A549 (cell line): ENCODE measurements at regions not wholly inside any gene's neighbourhood (a gene's known extent, or its start where the extent isn't known, plus 50 kb on each side); places are given as distances from the start of the nearest gene placed in this dataset.

Source experiments
- CEBPB ChIP-seq, 2 experiments: fragments of >200 bp in 1 of 2; sonication (Bioruptor Twin) in 1 of 2; formaldehyde crosslinking in 1 of 2; IDR thresholded peaks; 2 replicates each; pipeline ENCODE4 v1.6.1; 2012 to 2016
- EP300 ChIP-seq, 2 experiments: fragments of >200 bp; sonication (Bioruptor Twin); formaldehyde crosslinking; IDR thresholded peaks; 2 replicates in 1 of 2; 3 replicates in 1 of 2; pipeline ENCODE4 v1.6.1; 2016 to 2017
- ZFP36 ChIP-seq: fragments of 450-650 bp; IDR thresholded peaks from 2 replicates; pipeline ENCODE4 v1.6.1; 2014; ENCODE audit warnings: borderline replicate concordance; ENCODE audit not compliant: partially characterized antibody
- TF ChIP-seq, protein P1 (sequence below): fragments of >200 bp; sonication (Bioruptor Twin); formaldehyde crosslinking; IDR thresholded peaks from 3 replicates; pipeline ENCODE4 v1.5.1; 2016
- TF ChIP-seq, protein P2 (sequence below): fragments of 450-650 bp; IDR thresholded peaks from 2 replicates; pipeline ENCODE4 v1.6.1; 2014; ENCODE audit warnings: antibody characterized with exemption

DNA sequence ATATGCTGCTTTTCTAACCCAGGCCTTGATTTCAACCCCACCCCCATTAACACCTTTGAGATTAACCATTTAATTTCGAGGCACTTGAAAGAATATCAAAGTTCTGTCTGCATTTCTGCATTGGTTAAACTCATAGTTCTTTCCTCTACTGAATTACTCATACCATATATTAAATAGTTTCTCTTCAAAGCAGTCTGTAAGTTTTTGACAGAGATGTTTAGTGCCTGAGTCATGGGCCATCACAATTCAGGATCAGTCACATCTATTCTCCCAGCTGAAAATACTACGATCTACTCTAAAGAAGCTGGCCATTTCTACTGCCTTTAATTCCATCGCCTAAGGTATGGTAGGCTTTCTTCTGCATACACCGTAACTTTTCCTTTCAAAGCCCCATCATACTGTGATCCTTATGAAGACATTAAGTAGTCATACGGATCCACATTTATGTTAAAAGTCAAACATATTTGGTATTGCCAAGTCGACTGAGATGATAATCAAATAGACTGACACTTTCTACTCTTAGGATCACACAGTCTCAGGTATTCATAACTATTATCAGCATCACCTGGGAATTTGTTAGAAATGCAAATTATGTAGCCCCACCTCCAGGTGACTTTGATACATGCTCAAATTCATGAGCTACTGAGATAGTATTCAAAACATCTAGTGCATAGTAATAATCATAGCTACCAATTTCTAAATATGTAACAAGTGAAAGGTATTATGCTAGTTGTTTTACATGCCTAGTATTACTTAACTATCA, 489.4 kb upstream of the IL12A start:
- no peak for TF ChIP-seq CEBPB (IDR thresholded peaks at IDR 0.05)
- TF ChIP-seq ZFP36: no peak
- TF ChIP-seq, protein P1, sequence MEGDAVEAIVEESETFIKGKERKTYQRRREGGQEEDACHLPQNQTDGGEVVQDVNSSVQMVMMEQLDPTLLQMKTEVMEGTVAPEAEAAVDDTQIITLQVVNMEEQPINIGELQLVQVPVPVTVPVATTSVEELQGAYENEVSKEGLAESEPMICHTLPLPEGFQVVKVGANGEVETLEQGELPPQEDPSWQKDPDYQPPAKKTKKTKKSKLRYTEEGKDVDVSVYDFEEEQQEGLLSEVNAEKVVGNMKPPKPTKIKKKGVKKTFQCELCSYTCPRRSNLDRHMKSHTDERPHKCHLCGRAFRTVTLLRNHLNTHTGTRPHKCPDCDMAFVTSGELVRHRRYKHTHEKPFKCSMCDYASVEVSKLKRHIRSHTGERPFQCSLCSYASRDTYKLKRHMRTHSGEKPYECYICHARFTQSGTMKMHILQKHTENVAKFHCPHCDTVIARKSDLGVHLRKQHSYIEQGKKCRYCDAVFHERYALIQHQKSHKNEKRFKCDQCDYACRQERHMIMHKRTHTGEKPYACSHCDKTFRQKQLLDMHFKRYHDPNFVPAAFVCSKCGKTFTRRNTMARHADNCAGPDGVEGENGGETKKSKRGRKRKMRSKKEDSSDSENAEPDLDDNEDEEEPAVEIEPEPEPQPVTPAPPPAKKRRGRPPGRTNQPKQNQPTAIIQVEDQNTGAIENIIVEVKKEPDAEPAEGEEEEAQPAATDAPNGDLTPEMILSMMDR: no peak
- no peak for TF ChIP-seq EP300 (IDR thresholded peaks at IDR 0.05)
- TF ChIP-seq, protein P2, sequence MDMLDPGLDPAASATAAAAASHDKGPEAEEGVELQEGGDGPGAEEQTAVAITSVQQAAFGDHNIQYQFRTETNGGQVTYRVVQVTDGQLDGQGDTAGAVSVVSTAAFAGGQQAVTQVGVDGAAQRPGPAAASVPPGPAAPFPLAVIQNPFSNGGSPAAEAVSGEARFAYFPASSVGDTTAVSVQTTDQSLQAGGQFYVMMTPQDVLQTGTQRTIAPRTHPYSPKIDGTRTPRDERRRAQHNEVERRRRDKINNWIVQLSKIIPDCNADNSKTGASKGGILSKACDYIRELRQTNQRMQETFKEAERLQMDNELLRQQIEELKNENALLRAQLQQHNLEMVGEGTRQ: no peak
